GM18507 (cell line): ENCODE measurements at regions not wholly inside any gene's neighbourhood (a gene's known extent, or its start where the extent isn't known, plus 50 kb on each side); places are given as distances from the start of the nearest gene placed in this dataset.

Experiments
- DNase-seq: peaks from one replicate; pipeline ENCODE4 v3.0.0; 2011; ENCODE audit warnings: low read depth; ENCODE audit not compliant: insufficient read length; ENCODE audit errors: extremely low spot score
- FAIRE-seq: peaks from 2 replicates; lab custom pipeline; 2011; peaks lifted over from hg19 to GRCh38; lab: Jason Lieb, UNC

- FAIRE-seq (no peak), DNase-seq (no peak)
Measured at GRCh38 chr11:134584001-134584561, 172.0 kb upstream of the B3GAT1 start.

GRCh38 chr11:134583397-134583990, 171.5 kb upstream of the B3GAT1 start:
- DNase-seq (no peak), FAIRE-seq (no peak)

GRCh38 chr11:134582770-134583095, 170.7 kb upstream of the B3GAT1 start:
- DNase-seq (no peak), FAIRE-seq (no peak)

GRCh38 chr11:134581966-134582769, 170.1 kb upstream of the B3GAT1 start:
- FAIRE-seq (no peak), DNase-seq (no peak)

- DNase-seq (no peak), FAIRE-seq (no peak)
Measured at GRCh38 chr11:134581121-134581626, 169.1 kb upstream of the B3GAT1 start.

GRCh38 chr11:134580610-134580975, 168.6 kb upstream of the B3GAT1 start:
- DNase-seq (no peak), FAIRE-seq (no peak)

- FAIRE-seq (no peak), DNase-seq (no peak)
Measured at GRCh38 chr11:134579724-134580609, 167.9 kb upstream of the B3GAT1 start.

- no peak for DNase-seq
- FAIRE-seq: no peak
Measured at GRCh38 chr11:134578807-134579723, 167.0 kb upstream of the B3GAT1 start.

- FAIRE-seq (no peak), DNase-seq (no peak)
Measured at GRCh38 chr11:134577751-134578395, 165.8 kb upstream of the B3GAT1 start.

- DNase-seq (no peak), FAIRE-seq (no peak)
Measured at GRCh38 chr11:134576721-134577171, 164.7 kb upstream of the B3GAT1 start.

GRCh38 chr11:134576286-134576685, 164.2 kb upstream of the B3GAT1 start:
- no peak for FAIRE-seq

GRCh38 chr11:134575504-134576230, 163.6 kb upstream of the B3GAT1 start:
- DNase-seq: no peak
- FAIRE-seq: no peak

More at GRCh38 chr11:134576286-134576685, 164.2 kb upstream of the B3GAT1 start:
- no peak for DNase-seq

GRCh38 chr11:134574947-134575346, 162.9 kb upstream of the B3GAT1 start:
- DNase-seq (no peak), FAIRE-seq (no peak)

- no peak for FAIRE-seq
- no peak for DNase-seq
Measured at GRCh38 chr11:134574425-134574824, 162.4 kb upstream of the B3GAT1 start.

GRCh38 chr11:134573857-134574256, 161.8 kb upstream of the B3GAT1 start:
- DNase-seq: no peak
- no peak for FAIRE-seq

GRCh38 chr11:134572741-134573675, 161.0 kb upstream of the B3GAT1 start:
- no peak for FAIRE-seq
- no peak for DNase-seq

- DNase-seq (no peak), FAIRE-seq (no peak)
Measured at GRCh38 chr11:134571301-134571700, 159.3 kb upstream of the B3GAT1 start.
